RPMI7951 (cell line): ENCODE measurements at regions not wholly inside any gene's neighbourhood (a gene's known extent, or its start where the extent isn't known, plus 50 kb on each side); places are given as distances from the start of the nearest gene placed in this dataset.

ENCODE experiments used
- DNase-seq: peaks from one replicate; pipeline ENCODE4 v3.0.0-alpha.2; 2012; ENCODE audit warnings: low read depth

DNA sequence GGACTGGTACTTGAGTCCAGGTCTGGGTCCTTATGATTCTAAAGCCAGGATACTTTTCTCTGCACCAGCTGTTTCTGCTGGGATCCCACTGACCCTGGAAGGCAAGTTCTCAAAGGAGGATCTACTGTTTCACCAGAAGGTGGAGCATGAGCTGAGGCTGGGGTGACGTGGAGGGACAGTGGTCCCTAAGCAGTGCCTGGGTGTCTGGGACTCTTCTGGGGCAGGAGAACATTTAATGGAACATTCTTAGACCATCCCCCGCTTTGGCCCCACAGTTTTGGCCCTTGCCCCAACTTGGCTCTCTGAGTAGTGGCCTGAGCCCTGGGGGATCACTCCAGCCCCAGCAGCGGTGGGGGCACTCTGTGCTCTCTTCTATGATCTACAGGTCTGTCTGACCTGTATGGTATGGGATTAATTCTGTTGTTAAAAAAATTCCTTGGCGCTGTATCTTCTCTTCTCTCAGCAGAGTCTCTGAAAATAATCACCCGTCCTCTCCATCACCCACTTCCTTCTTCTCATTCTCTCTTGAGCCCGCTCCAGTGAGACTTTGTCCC, 60.3 kb upstream of the CSF3R start:
- no peak for DNase-seq

DNA sequence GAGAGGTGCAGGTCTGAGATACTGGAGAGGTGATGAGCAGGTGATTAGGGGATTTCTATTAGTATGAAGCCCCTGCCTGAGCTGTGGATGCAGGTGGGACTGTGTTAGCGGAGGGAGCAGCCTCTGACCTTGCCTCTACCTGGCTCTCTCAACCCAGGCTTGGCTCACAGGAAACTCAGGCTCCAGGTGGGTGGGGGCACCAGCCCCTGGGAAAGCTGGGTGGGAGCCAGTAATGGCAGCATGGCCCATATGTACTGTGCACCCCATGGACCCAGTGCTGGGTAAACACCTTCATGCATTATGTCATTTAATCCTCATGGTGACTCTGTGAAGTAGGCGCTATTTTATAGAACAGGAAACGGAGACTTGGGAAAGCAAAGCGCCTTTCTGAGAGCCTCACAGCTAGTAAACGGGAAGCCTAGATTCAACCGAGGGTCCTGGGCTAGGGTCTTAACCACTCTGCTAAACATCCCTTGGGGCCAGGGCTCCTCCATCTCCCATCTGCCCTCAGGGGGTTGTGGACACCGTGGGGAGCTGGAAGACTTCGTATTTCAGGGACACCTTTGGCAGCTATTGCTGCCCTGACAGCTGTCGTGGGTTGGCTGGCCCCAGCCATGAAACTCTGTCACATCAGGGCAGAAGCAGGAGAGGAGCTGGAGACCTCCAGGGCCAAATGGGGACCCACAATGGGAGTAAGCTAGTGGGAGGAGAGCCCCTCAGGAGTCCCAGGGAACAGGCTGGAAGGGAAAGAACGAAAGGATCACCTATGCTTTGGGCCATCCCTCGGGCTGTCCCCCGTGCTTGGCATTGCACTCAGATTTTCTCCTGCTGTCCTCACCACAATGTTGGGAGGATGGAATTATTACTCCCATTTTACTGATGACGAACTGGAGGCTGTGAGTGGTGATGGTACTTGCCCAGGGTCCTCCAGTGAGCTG, 59.6 kb upstream of the CSF3R start:
- DNase-seq, result no peak

DNA sequence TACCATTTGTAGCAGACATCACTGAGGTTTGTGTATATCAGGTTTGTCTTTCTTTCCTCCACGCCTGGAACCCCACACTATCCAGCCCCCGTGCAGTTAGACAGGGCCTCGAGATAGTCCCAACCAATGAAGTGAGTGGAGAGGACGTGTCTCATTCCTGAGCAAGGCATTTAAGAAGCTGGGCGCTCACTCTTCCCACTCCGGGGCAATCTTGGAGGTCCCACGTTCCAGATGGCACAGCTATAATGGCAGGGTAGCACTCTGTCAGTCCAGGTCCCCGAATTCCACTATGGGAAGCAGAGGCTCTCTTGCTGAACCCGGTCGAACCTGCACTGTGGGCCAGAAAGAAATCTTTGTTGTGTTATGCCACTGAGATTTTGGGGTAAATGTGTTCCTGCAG, 57.3 kb upstream of the CSF3R start:
- no peak for DNase-seq

DNA sequence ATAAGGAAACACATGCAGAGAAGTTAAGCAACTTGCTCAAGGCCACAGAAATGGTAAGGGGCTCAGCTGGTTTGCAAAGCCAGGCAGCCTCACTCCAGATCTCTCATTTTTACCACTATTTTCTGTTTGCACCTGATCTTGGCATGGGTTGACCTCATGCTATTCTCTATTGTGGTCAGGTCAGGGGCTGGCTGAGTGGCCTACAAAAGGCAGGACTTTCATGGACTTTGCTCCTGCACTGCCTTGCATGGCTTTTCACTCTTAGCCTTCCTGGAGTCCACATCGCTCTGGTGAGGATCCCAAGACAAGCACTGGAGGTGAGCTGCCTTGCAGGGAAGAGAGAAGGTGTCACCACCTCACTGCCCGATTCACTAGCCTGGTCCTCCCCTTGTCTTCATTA, 56.8 kb upstream of the CSF3R start:
- DNase-seq, result no peak

DNA sequence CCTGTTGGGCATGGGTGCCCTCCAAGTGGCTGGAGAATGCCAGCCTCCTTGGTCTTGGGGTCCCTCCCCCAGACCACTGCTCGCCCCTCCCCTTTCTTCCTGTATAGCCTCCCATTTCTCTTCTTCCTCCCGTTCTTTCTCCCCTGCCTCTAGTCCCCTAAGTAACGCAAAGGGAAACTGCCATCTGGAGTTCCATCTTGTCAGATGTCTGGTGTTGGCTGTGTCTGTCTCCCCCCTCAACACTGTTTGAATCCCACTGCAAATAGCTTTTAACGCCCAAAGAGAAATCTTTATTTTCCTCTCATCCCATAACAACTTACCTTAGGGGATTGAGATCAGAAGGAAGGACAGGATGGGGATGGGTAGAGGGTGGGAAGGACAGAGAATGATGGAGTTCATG, 55.3 kb upstream of the CSF3R start:
- DNase-seq, result no peak

DNA sequence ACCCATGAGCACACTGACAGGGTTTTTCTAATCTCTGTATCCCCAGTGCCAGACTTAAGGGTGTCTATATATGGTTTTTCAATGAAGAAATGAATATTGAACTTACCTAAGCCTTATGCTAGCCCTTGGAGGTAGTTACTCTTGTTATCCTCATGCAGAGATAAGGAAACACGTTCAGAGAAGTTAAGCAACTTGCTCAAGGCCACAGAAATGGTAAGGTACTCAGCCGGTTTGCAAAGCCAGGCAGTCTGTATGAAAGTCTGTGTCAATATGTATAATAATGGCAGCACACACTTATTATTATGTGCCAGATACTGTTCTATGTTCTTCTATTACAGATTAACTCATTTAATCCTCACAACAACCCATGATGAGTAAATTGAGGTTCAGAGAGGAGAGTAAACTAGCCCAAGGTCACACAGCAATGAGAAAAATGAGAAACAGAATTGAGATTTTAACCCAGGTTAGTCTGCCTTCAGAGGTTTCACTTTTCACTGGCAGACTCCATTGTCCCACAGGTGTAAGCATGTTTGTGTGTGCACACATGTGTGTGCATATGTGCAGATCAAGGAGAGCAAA, 54.6 kb upstream of the CSF3R start:
- DNase-seq, result no peak

DNA sequence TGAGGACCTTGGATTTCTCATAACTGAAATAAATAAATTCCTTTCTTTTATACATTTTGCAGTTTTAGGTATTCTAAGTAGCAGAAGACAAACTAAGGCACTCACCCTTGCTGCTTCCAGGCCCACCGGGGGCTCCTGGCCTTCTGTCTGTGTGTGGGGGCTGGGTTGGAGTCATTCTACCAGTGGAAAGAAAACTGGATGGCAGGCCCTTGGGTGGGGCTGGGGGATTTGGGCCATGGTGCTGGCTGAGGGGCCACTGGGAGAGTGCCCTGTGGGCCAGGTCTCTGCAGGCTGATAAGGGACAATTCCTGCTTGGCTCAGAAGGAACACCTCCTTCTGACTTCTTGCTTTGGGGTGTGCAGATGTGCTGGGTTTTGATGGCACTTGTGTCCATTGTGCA, 54.0 kb upstream of the CSF3R start:
- no peak for DNase-seq

DNA sequence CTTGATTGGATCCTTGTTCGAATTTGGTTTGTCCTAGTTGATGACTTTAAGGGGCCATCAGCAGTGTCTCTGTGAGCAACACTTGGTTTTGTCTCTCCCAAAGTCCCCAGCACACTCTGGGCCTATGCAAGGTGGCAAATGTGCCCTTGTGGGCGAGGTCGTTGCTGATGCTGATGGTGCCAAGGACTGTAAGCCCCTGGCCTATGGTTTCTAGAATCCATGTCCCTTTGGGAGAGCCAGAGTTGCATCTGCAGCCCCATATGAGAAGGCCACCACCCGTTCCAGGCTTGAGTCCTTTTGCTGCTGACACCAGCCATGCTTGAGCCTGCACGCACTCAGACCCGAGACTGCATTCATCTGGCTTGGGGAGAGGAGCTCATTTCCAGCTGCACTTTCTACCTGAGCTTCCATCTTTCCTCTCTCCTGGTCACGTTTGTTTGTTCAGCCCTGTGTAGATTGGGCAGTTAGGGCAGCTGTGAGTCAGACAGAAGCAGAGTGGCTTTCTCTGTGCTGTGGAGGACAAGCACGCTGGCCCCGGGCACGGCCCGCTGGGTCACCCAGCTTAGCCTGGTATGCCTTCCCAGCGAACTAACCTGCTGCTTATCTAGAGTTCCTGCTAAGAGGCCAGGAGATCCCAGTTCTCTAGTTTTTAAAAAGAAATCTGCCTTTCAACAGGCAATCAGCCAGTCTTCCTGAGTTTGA, 52.1 kb upstream of the CSF3R start:
- no peak for DNase-seq

DNA sequence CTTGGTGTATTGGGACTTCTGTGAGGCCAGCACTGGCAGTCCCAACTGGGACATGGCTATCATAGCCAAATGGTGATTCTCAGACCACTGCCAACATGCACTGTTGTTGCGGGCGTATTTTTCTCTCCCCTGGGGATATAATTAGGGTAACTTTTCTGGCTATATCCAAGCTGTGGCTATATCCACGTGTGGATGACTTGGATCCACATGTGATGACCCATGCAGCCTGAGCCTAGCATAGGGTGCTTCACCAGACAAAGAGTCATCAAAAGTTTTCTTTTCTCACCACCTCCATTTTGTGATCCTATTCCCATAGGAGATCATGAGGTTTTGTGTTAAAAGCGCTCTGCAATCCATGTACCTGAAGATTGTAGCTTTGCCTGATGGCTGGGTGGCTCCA, 51.2 kb upstream of the CSF3R start:
- DNase-seq, result no peak

DNA sequence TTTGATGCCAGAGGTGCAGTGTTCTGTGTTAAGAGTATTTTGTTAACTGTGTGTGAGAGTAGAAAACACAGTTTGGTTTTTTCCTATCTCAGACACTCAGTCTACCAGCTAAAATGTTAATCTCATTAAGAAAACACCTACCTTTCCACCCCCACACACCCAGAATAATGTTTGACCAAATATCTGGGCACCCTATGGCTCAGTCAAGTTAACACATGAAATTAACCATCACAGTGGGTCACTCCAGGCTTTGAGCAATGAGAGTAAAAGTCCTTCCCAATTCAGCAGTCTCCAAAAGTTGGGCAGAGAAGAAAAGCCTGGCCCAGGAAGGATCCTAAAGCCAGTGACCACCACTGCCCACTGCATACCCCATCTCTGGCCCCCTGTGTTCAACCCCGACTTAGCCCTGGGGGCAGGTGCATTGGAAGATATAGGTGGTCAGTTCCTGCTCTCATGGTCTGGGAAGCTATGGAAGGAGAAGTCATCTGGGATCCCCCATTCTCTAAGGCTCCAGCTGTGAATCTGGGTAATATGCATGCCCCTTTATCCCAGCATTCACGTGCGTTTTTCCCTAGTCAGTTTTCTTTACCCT, 50.2 kb upstream of the CSF3R start:
- DNase-seq, result no peak
